Esophagus squamous epithelium (tissue), 5 donors: ENCODE measurements at regions not wholly inside any gene's neighbourhood (a gene's known extent, or its start where the extent isn't known, plus 50 kb on each side); places are given as distances from the start of the nearest gene placed in this dataset.

Experiments used
- DNase-seq: peaks from one replicate; lab custom pipeline; 2025; lab: John Stamatoyannopoulos, UW
- H3K27ac ChIP-seq, 4 donors: fragments of 200-600 bp; sonication (generic); one replicate each; pipeline ENCODE4 v1.5.1; 2016 to 2019; ENCODE audit warnings: mild to moderate bottlenecking in 1 of 4
- H3K27me3 ChIP-seq, 4 donors: fragments of 200-600 bp; sonication (generic); 1 replicate in 3 of 4; 2 replicates in 1 of 4; pipeline versions ENCODE4 v1.5.1 to v1.6.0; 2017 to 2021; ENCODE audit warnings: antibody characterized with exemption in 1 of 4
- H3K36me3 ChIP-seq, 3 donors: fragments of 200-600 bp; sonication (generic); one replicate each; pipeline ENCODE4 v1.5.1; 2016 to 2019
- H3K4me1 ChIP-seq, 3 donors: fragments of 200-600 bp; sonication (generic); one replicate each; pipeline ENCODE4 v1.5.1; 2017 to 2019
- H3K4me3 ChIP-seq, 4 donors: fragments of 200-600 bp; sonication (generic); 1 replicate in 3 of 4; 2 replicates in 1 of 4; pipeline ENCODE4 v1.5.1; 2016 to 2019; ENCODE audit warnings: mild to moderate bottlenecking in 2 of 4, moderate library complexity in 1 of 4
- H3K9me3 ChIP-seq, 3 donors: fragments of 200-600 bp; sonication (generic); one replicate each; pipeline ENCODE4 v1.5.1; 2016 to 2019
- POLR2A ChIP-seq, 4 donors: fragments of 450-650 bp; IDR thresholded peaks; one replicate each; pipeline ENCODE4 v1.6.1; 2017; ENCODE audit warnings: antibody characterized with exemption in 4 of 4, mild to moderate bottlenecking in 4 of 4, moderate library complexity in 3 of 4
- WGBS, 2 donors: methylation state at CpG; one replicate each; pipeline ENCODE4 v1.1.5; 2018; 5-methylcytosine and 5-hydroxymethylcytosine counted together
- intact Hi-C: fragments of 100-400 bp; cut with DNase I; formaldehyde crosslinking; loops from one replicate; pipeline ENCODE4 v1.15.0; 2022
- TF ChIP-seq, protein P1 (sequence below), 6 experiments: fragments of 450-650 bp in 4 of 6; fragments of 200-600 bp in 2 of 6; sonication (generic) in 2 of 6; IDR thresholded peaks; one replicate each; pipeline ENCODE4 v1.5.1; 2016 to 2019; ENCODE audit warnings: antibody characterized with exemption in 6 of 6, mild to moderate bottlenecking in 4 of 6, moderate library complexity in 4 of 6
- donor health status: DM: yes; HTN: yes; CAD: no.

- no peaks in the 10 kb centered on the region for H3K36me3 ChIP-seq
- DNase-seq: no peak
- no peak overlapping the region for H3K27ac ChIP-seq
- intact Hi-C loops: no loop called here
- no peaks in the 10 kb centered on the region for H3K27me3 ChIP-seq
- TF ChIP-seq, protein P1, sequence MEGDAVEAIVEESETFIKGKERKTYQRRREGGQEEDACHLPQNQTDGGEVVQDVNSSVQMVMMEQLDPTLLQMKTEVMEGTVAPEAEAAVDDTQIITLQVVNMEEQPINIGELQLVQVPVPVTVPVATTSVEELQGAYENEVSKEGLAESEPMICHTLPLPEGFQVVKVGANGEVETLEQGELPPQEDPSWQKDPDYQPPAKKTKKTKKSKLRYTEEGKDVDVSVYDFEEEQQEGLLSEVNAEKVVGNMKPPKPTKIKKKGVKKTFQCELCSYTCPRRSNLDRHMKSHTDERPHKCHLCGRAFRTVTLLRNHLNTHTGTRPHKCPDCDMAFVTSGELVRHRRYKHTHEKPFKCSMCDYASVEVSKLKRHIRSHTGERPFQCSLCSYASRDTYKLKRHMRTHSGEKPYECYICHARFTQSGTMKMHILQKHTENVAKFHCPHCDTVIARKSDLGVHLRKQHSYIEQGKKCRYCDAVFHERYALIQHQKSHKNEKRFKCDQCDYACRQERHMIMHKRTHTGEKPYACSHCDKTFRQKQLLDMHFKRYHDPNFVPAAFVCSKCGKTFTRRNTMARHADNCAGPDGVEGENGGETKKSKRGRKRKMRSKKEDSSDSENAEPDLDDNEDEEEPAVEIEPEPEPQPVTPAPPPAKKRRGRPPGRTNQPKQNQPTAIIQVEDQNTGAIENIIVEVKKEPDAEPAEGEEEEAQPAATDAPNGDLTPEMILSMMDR (IDR thresholded peaks at IDR 0.05): no peak
- no peak for TF ChIP-seq POLR2A (IDR thresholded peaks at IDR 0.05)
- H3K4me3 ChIP-seq: no peak overlapping the region
- no peaks in the 10 kb centered on the region for H3K4me1 ChIP-seq
- 70 to 88% methylated on average over 1 of the region's 1 CpG for WGBS, 2 donors
- no peaks in the 10 kb centered on the region for H3K9me3 ChIP-seq
These were observed 256.8 kb downstream of the CDK5RAP2 start for GRCh38 chr9:120323125-120323524.

GRCh38 chr9:120319452-120319851 lies 260.5 kb downstream of the CDK5RAP2 start:
- TF ChIP-seq POLR2A (IDR thresholded peaks at IDR 0.05): no peak
- TF ChIP-seq, protein P1 (IDR thresholded peaks at IDR 0.05): no peak
- Histone ChIP-seq H3K4me1 (no peaks in the 10 kb centered on the region), H3K27ac (no peak overlapping the region), H3K9me3 (no peaks in the 10 kb centered on the region), H3K27me3 (no peaks in the 10 kb centered on the region), H3K4me3 (no peak overlapping the region), H3K36me3 (no peaks in the 10 kb centered on the region)
- WGBS, 2 donors: 73 to 81% methylated on average over 3 of the region's 3 CpGs
- intact Hi-C loops: no loop called here
- DNase-seq: no peak

DNA sequence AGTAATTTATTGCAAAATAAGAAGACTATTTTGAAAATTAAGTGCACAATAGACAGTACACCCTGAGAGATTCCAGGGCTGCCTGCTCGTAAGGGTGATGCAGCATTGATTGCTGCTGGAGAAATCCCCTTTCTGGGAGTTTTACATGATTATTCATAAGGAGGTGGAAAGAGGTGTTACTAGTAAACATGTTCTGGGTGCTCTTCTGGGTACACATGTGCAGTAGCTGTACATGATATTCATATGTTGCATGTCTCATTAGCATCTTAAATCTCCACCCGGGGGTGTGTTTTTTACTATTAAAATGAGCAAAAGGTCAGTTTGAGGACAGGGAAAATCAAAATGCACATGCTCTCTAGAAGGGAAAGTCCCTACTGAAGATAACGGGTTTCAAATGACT lies 264.8 kb downstream of the CDK5RAP2 start:
- intact Hi-C loops: no loop called here
- Histone ChIP-seq H3K27ac (no peak overlapping the region), H3K4me1 (no peaks in the 10 kb centered on the region), H3K27me3 (no peaks in the 10 kb centered on the region), H3K9me3 (peaks cover 0 to 5% (median 0%) of the 10 kb centered on the region in 3 donors), H3K4me3 (no peak overlapping the region), H3K36me3 (no peaks in the 10 kb centered on the region)
- TF ChIP-seq, protein P1 (IDR thresholded peaks at IDR 0.05): no peak
- no peak for TF ChIP-seq POLR2A (IDR thresholded peaks at IDR 0.05)
- 47 to 80% methylated on average over 3 of the region's 3 CpGs for WGBS, 2 donors
- no peak for DNase-seq

- no peak overlapping the region for H3K4me3 ChIP-seq
- 69 to 83% methylated on average over 2 of the region's 2 CpGs for WGBS, 2 donors
- no peaks in the 10 kb centered on the region for H3K4me1 ChIP-seq
- no peaks in the 10 kb centered on the region for H3K36me3 ChIP-seq
- DNase-seq: no peak
- intact Hi-C loops: no loop called here
- TF ChIP-seq POLR2A (IDR thresholded peaks at IDR 0.05): no peak
- TF ChIP-seq, protein P1 (IDR thresholded peaks at IDR 0.05): no peak
- H3K9me3 ChIP-seq: peaks cover 0 to 5% (median 0%) of the 10 kb centered on the region in 3 donors
- no peaks in the 10 kb centered on the region for H3K27me3 ChIP-seq
- no peak overlapping the region for H3K27ac ChIP-seq
These were observed 267.9 kb downstream of the CDK5RAP2 start for GRCh38 chr9:120312031-120312430.

GRCh38 chr9:120310035-120310434 lies 269.9 kb downstream of the CDK5RAP2 start:
- WGBS, 2 donors: 67 to 72% methylated on average over 3 of the region's 3 CpGs
- Histone ChIP-seq H3K36me3 (no peaks in the 10 kb centered on the region), H3K4me1 (no peaks in the 10 kb centered on the region), H3K27me3 (no peaks in the 10 kb centered on the region), H3K9me3 (peaks cover 0 to 5% (median 0%) of the 10 kb centered on the region in 3 donors), H3K4me3 (no peak overlapping the region), H3K27ac (no peak overlapping the region)
- intact Hi-C loops: no loop called here
- TF ChIP-seq, protein P1 (IDR thresholded peaks at IDR 0.05): no peak
- no peak for TF ChIP-seq POLR2A (IDR thresholded peaks at IDR 0.05)
- DNase-seq: no peak
